ENCODE measurements at regions not wholly inside any gene's neighbourhood (a gene's known extent, or its start where the extent isn't known, plus 50 kb on each side); places are given as distances from the start of the nearest gene placed in this dataset.

- DNase-seq (ENCODE audit: low read depth in 2 of 2), result no peak
Measured at GRCh38 chr14:101133068-101133467, 229.5 kb upstream of the RTL1 start.

- no peak for DNase-seq (ENCODE audit: low read depth in 2 of 2)
Measured at GRCh38 chr14:101134161-101134631, 230.7 kb upstream of the RTL1 start.

DNA sequence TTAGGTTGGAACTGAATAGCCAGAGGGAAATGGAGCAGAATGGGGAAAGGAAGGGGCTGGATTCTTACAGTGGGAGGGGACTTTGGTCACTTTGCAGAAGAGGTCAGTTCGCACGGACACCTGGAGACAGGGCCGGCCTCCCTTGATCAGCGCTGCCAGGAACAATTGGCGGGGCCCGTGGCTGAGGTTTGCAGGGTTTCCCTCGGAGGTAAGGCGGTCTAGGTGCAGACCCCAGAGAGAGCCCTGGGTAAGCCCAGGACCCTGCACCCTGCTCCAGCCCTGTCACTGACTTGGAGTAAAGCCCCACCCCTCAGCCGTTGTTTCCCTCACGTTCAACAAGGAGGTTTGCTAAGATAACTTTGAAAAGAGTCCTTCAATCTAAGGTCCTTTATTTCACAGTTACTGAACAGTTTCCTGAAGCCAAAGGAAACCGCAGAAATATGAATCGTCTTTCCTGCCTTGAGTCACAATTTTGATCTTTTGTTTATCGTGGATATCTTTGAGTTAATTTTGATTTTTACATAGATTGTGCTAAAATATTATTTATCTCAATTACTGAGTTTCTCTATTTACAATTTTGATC lies 231.4 kb upstream of the RTL1 start:
- DNase-seq (ENCODE audit: low read depth in 2 of 2), result no peak

GRCh38 chr14:101135796-101136742 lies 232.5 kb upstream of the RTL1 start:
- no peak for DNase-seq (ENCODE audit: low read depth in 2 of 2)

GRCh38 chr14:101137234-101137633 lies 233.7 kb upstream of the RTL1 start:
- DNase-seq (ENCODE audit: low read depth in 2 of 2), result no peak

DNA sequence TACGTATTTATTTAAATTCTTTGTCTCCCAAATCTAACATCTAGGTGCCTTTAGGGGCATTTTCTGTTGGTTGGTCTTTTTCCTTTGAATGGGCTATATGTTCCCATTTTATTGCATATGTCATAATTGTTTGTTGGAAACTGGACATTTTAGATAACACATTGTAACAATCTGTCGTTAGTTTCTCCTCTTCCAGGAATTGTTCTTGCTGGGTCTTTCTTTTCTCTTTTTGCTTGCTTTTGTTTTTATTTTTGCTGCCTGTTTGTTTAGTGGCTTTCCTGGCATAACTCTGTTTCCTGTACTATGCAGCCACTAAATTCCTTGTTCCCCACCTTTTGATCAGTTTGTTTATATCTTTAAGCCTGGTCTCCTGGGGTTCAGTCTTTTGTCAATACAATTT lies 244.3 kb upstream of the RTL1 start:
- no peak for DNase-seq (ENCODE audit: low read depth in 2 of 2)

- no peak for DNase-seq (ENCODE audit: low read depth in 2 of 2)
Measured at GRCh38 chr14:101150039-101150610, 246.6 kb upstream of the RTL1 start.

GRCh38 chr14:101151226-101151926 lies 247.9 kb upstream of the RTL1 start:
- DNase-seq (ENCODE audit: low read depth in 2 of 2), result no peak

DNA sequence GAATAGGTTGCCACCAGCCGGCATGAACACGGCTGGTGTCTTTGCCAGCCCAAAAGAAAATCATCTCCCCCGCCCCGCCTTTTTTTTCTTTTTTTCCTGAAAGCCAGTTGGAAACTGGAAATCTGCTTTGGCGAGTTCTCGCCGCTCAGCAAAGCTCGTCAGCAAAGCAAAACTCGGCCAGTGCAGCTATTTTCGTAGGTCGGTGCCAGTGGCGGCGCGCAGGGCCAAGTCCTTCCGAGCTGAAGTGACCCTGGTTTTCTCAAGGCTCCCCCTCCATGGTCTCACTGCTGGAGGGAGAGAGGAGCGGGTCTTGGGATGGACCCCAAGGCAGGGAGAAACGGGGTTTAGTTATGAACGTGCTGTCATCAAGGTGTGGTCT lies 248.4 kb upstream of the RTL1 start:
- DNase-seq (ENCODE audit: low read depth in 2 of 2), result no peak

DNA sequence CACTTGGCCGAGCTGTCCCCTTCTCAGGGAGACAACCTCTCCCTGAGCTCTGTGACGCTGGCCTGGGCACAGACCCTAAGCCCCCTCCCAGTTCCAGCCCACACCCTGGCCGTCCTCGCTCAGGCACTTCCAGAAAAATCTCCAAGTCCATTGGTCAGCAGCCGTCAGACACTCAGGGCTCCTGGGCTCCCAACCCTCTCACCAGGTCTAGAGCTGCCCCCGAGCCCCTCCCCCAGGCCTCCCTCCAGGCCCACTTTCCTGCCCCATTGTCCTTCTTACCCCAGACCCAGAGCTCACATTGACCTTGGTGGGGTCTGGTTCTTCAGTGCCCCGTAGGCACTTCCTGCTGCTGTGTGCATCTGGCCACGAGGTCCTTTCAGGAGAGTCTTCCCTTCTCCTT lies 249.3 kb upstream of the RTL1 start:
- DNase-seq (ENCODE audit: low read depth in 2 of 2), result no peak

DNA sequence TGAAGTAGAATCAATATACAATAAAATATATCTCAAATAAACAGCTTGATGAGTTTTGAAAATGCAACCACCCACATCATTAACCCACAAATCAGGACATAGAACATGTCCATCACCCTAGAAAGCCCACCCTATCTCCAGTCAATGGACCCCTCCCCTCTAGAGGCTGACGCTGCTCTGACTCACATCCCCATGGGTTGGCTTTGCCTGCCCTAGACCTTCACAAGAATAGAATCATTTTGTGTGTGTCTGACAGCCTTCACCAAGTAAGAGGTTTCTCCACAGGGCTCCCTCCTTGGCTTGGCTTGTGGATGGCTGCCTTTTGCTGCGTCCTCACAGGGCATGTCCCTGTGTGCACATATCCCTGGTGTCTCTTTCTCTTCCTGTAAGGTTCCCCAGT lies 250.2 kb upstream of the RTL1 start:
- no peak for DNase-seq (ENCODE audit: low read depth in 2 of 2)

DNA sequence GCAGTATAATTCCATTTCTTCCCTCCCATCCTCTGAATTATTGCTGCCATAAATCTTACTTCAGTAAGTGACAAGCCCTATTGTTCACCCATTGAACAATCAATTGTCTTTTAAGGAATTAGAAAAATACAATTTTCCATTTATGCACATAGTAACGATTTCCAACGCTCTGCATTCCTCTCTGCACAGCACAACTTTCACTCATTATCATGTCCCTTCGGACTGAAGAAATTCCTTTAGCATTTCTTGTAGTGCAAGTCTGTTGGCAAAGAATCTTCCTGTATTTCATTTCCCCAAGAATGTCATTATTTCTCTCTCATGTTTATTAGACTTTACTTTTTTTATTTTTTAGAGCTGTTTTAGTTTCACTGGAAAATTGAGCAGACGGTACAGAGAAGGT lies 252.1 kb upstream of the RTL1 start:
- DNase-seq (ENCODE audit: low read depth in 2 of 2), result no peak

DNA sequence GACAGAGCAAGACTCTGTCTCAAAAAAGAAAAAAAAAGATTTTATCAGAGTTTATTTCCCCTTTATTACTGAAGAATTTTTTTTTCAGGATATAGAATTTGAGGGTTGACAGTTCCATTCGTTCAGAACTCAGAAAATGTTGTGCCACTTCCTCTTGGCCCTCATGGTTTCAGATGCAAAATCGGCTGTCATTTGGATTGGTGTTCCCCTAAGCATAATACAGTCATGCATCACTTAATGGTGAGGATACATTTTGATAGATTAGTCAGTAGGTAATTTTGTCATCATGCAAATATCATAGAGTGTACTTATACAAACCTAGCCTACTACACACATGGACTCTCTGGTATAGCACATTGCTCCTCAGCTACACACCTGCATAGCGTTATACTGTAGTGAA lies 263.9 kb upstream of the RTL1 start:
- DNase-seq (ENCODE audit: low read depth in 2 of 2), result no peak

DNA sequence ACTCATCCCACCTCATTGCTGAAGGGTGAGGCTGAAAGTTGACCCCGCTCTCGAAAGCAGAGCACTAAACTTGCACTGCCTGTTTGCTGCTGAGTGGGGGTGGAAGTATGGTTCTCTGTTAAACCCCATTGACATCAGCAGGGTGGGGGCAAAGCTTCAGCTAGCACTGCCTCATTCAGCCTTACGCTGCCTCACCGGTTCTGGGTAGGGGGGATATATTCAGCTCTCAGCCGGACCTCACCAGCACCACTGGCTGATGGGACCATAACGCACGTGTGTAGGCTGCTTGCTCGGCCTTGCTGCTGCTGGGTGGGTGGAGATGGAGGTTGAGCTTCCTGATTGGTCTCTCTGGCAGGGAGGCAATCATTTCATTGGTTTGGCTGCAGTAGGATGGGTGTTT lies 265.7 kb upstream of the RTL1 start:
- no peak for DNase-seq (ENCODE audit: low read depth in 2 of 2)

GRCh38 chr14:101171650-101172049 lies 268.1 kb upstream of the RTL1 start:
- no peak for DNase-seq (ENCODE audit: low read depth in 2 of 2)

DNA sequence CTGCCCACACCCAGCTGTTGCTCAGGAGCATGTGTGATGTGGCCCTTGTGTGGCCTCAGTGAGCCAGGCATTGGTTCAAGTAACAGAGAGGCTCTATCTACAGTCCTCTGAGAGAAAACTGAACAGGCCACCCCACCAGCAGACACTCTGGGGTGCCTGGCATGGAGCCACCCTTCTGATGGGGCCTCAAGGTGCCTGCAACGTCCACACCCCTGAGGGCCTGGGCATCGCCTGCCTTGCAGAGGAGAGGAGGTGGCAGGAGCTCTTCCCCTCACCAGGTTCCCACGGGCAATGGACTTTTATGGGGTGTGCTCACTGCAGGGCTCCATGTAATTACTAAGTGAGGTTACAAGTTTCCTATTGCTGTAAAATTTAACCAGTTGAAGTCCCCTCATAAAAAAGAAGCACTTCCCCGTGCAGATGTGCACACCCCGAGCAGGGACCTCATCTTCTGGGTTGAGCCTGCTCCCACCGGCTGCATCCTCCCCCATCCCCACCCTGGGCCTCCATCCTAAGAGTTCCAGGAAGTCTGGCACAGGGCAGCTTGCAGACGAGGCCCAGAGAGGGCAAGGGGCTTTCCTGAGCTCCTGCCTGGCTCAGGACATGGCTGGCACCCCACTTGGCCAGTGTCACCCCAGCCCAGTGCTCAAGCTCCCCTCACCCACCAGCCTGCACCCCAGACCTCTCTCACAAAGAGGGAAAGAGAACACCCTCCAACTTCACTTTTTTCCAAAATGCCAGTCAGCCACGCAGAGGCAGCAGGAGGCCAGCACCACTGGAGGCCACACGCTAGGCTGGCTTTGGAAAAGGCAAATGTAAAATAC lies 270.4 kb upstream of the RTL1 start:
- DNase-seq (ENCODE audit: low read depth in 2 of 2), result no peak

GRCh38 chr14:101174522-101174838 lies 271.0 kb upstream of the RTL1 start:
- no peak for DNase-seq (ENCODE audit: low read depth in 2 of 2)

GRCh38 chr14:101174980-101175606 lies 271.6 kb upstream of the RTL1 start:
- no peak for DNase-seq (ENCODE audit: low read depth in 2 of 2)

DNA sequence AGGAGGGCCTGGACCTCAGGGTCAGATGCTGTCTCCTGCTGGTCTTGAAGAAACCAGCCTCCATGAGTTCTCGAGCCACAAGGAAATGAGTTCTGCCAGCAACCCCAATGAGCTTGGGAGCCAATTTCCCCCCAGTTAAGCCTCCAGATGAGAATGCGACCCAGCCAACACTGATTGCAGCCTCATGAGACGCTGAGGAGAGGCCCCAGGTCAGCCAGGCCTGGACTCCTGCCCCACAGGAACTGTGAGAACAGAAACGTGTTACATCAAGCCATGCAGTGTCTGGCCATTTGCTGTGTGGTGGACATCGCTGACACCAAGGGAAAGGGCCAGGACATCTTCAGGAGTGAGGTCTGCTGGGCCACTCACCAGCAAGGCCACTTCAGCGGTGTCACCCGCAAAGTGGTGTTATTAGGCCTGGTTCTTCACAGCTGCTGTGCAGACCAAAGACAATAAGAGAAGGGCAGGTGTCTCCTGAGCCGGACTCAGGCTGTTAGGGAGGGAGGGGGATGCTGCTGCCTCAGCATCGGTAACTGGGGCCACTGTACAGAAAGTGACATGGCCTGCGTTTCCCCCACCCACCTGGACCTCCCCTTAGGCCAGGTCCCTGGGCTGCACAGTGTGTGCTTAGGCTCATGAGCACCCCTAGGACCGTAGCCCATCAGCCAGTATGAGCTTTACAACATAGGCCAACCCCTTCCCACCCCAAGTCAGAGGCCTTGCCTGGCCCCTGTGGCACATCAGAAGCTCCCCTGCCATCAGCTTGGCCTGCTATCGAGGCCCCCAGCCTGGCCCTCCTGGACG lies 272.4 kb upstream of the RTL1 start:
- no peak for DNase-seq (ENCODE audit: low read depth in 2 of 2)

DNA sequence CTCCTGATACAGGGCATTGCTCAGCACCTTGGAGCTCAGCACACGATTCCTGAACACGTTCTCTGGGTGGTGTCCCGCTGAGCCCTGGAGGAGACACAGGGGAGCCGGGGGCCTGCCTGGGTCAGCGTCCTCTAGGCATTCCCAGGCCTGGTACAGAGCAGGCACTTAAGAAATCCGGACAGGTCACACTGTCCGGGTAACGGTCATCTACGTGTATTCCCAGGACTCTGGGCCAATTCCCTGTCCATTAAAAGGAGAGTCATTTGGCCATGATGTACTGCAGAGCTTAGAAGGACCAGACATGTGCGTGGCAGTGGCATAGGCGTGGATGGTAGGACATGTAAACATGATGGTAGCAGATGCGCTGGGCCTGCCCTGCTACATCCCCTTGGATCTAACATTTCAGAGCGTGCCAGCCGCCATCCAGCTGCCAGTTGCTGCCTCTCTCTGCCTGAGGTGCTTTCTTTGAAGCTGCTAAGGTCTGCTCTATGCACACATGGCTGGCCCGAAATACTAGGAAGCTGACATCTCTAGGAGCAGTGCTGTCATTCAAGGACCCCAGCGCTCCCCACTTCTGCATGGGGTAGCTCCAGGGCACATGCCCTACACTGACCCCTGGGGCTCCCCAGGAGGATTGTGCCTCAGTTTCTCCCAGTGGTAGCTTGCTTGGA lies 273.1 kb upstream of the RTL1 start:
- no peak for DNase-seq (ENCODE audit: low read depth in 2 of 2)

All from stimulated activated CD8-positive, alpha-beta memory T cell treated with anti-CD3 and anti-CD28 coated beads, Interleukin-7, amount 100 ng/mL, for 1 hour (primary cell).